ENCODE measurements at regions not wholly inside any gene's neighbourhood (a gene's known extent, or its start where the extent isn't known, plus 50 kb on each side); places are given as distances from the start of the nearest gene placed in this dataset.

GRCh38 chr6:14361297-14361696 is 243.7 kb downstream of the CD83 start:
- Histone ChIP-seq H3K36me3 (ENCODE audit: control insufficient read depth, insufficient read depth, low read length) (no peaks in the 10 kb centered on the region), H3K4me2 (ENCODE audit: low read length) (no peak overlapping the region), H3K79me2 (no peaks in the 10 kb centered on the region), H3K27me3 (ENCODE audit: control insufficient read depth, insufficient read depth, low read length) (no peaks in the 10 kb centered on the region), H3K9me3 (ENCODE audit: control insufficient read depth, low read length) (no peaks in the 10 kb centered on the region), H3K4me3 (ENCODE audit: low read depth, low read length) (no peak overlapping the region), H2AFZ (no peak overlapping the region), H3K9ac (no peak overlapping the region), H3K4me1 (no peaks in the 10 kb centered on the region), H3K27ac (no peak overlapping the region)
- TF ChIP-seq, protein P1, sequence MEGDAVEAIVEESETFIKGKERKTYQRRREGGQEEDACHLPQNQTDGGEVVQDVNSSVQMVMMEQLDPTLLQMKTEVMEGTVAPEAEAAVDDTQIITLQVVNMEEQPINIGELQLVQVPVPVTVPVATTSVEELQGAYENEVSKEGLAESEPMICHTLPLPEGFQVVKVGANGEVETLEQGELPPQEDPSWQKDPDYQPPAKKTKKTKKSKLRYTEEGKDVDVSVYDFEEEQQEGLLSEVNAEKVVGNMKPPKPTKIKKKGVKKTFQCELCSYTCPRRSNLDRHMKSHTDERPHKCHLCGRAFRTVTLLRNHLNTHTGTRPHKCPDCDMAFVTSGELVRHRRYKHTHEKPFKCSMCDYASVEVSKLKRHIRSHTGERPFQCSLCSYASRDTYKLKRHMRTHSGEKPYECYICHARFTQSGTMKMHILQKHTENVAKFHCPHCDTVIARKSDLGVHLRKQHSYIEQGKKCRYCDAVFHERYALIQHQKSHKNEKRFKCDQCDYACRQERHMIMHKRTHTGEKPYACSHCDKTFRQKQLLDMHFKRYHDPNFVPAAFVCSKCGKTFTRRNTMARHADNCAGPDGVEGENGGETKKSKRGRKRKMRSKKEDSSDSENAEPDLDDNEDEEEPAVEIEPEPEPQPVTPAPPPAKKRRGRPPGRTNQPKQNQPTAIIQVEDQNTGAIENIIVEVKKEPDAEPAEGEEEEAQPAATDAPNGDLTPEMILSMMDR (IDR thresholded peaks at IDR 0.05) = no peak

- H3K79me2 ChIP-seq = no peaks in the 10 kb centered on the region
Measured at GRCh38 chr6:14361956-14362587, 244.5 kb downstream of the CD83 start.

DNA sequence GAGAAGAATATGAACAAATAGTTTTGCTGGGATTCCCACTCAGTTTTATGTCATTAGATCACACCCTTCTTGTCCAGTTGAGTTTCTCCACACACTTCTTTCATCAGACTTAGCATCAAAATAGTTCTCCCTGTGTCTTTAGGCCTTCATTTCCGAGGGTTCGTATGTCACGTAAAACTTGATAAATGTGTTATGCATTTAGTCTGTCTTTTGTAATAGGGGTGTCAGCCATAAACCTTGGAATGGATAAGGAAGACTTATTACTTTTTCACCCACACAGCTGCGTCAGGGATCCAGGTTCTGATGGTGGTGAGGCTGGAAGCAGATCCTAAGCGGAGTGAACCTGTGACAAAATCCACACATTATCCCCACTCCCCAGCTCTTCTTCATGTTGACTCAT is 246.8 kb downstream of the CD83 start:
- Histone ChIP-seq H3K4me3 (ENCODE audit: low read depth, low read length) (no peak overlapping the region), H3K36me3 (ENCODE audit: control insufficient read depth, insufficient read depth, low read length) (no peaks in the 10 kb centered on the region), H2AFZ (no peak overlapping the region), H3K4me1 (no peaks in the 10 kb centered on the region), H3K79me2 (no peaks in the 10 kb centered on the region), H3K4me2 (ENCODE audit: low read length) (no peak overlapping the region), H3K27me3 (ENCODE audit: control insufficient read depth, insufficient read depth, low read length) (no peaks in the 10 kb centered on the region), H3K27ac (no peak overlapping the region), H3K9me3 (ENCODE audit: control insufficient read depth, low read length) (no peaks in the 10 kb centered on the region), H3K9ac (no peak overlapping the region)
- TF ChIP-seq, protein P1 (IDR thresholded peaks at IDR 0.05) = no peak

More at GRCh38 chr6:14361956-14362587, 244.5 kb downstream of the CD83 start:
- Histone ChIP-seq H3K9ac (no peak overlapping the region), H3K4me2 (ENCODE audit: low read length) (no peak overlapping the region), H3K4me1 (no peaks in the 10 kb centered on the region), H3K36me3 (ENCODE audit: control insufficient read depth, insufficient read depth, low read length) (no peaks in the 10 kb centered on the region), H3K9me3 (ENCODE audit: control insufficient read depth, low read length) (no peaks in the 10 kb centered on the region), H3K27ac (no peak overlapping the region), H2AFZ (no peak overlapping the region), H3K4me3 (ENCODE audit: low read depth, low read length) (no peak overlapping the region), H3K27me3 (ENCODE audit: control insufficient read depth, insufficient read depth, low read length) (no peaks in the 10 kb centered on the region)
- TF ChIP-seq, protein P1 (IDR thresholded peaks at IDR 0.05) = no peak

- H3K27me3 ChIP-seq (ENCODE audit: control insufficient read depth, insufficient read depth, low read length) = no peaks in the 10 kb centered on the region
- H3K9me3 ChIP-seq (ENCODE audit: control insufficient read depth, low read length) = no peaks in the 10 kb centered on the region
- no peak overlapping the region for H2AFZ ChIP-seq
- no peak overlapping the region for H3K9ac ChIP-seq
- TF ChIP-seq, protein P1 (IDR thresholded peaks at IDR 0.05) = no peak
- H3K79me2 ChIP-seq = no peaks in the 10 kb centered on the region
- no peaks in the 10 kb centered on the region for H3K36me3 ChIP-seq (ENCODE audit: control insufficient read depth, insufficient read depth, low read length)
- H3K4me3 ChIP-seq (ENCODE audit: low read depth, low read length) = no peak overlapping the region
- no peaks in the 10 kb centered on the region for H3K4me1 ChIP-seq
- H3K27ac ChIP-seq = no peak overlapping the region
- H3K4me2 ChIP-seq (ENCODE audit: low read length) = no peak overlapping the region
Measured at GRCh38 chr6:14365393-14365792, 247.8 kb downstream of the CD83 start.

DNA sequence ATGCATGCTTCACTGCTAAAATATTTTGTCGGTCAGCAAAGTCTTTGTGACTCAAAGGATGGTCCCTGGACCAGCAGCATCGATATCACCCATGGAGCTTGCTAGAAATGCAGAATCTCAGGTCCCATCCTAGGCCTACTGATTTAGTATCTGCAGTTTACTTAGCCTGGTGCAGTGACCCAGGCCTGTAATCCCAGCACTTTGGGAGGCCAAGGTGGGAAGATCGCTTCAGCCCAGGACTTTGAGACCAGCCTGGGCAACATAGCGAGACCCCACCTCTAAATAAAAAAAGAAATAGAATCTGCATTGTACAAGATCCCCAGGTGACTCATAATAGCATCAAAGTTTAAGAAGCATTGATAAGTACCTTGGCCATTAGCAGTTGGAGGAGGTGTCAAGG is 248.7 kb downstream of the CD83 start:
- no peak overlapping the region for H3K4me3 ChIP-seq (ENCODE audit: low read depth, low read length)
- no peak overlapping the region for H2AFZ ChIP-seq
- no peak overlapping the region for H3K9ac ChIP-seq
- no peaks in the 10 kb centered on the region for H3K27me3 ChIP-seq (ENCODE audit: control insufficient read depth, insufficient read depth, low read length)
- no peak overlapping the region for H3K27ac ChIP-seq
- no peaks in the 10 kb centered on the region for H3K9me3 ChIP-seq (ENCODE audit: control insufficient read depth, low read length)
- H3K79me2 ChIP-seq = no peaks in the 10 kb centered on the region
- no peaks in the 10 kb centered on the region for H3K36me3 ChIP-seq (ENCODE audit: control insufficient read depth, insufficient read depth, low read length)
- H3K4me2 ChIP-seq (ENCODE audit: low read length) = no peak overlapping the region
- TF ChIP-seq, protein P1 (IDR thresholded peaks at IDR 0.05) = no peak
- no peaks in the 10 kb centered on the region for H3K4me1 ChIP-seq

Data from parathyroid adenoma (tissue), 2 donors.